Kidney epithelial cell (primary cell): ENCODE measurements at regions not wholly inside any gene's neighbourhood (a gene's known extent, or its start where the extent isn't known, plus 50 kb on each side); places are given as distances from the start of the nearest gene placed in this dataset.

Experiments
- DNase-seq: peaks from one replicate; pipeline ENCODE4 v3.0.0-alpha.2; 2010; ENCODE audit warnings: low read depth
- H3K27me3 ChIP-seq: 2 replicates; pipeline ENCODE4 v1.6.0; 2011; ENCODE audit warnings: low read length; ENCODE audit not compliant: control insufficient read depth, insufficient read depth
- H3K36me3 ChIP-seq: 2 replicates; pipeline ENCODE4 v1.5.1; 2011; ENCODE audit warnings: low read length; ENCODE audit not compliant: control insufficient read depth, insufficient read depth
- H3K4me3 ChIP-seq: 2 replicates; pipeline ENCODE4 v1.5.1; 2011; ENCODE audit warnings: low read depth, mild to moderate bottlenecking, control low read depth, low read length
- TF ChIP-seq, protein P1 (sequence below): IDR thresholded peaks from 2 replicates; pipeline ENCODE4 v1.5.1; 2011; ENCODE audit warnings: mild to moderate bottlenecking, moderate library complexity, low read length, control low read depth, inconsistent platforms; ENCODE audit not compliant: insufficient read depth, poor library complexity, severe bottlenecking

DNA sequence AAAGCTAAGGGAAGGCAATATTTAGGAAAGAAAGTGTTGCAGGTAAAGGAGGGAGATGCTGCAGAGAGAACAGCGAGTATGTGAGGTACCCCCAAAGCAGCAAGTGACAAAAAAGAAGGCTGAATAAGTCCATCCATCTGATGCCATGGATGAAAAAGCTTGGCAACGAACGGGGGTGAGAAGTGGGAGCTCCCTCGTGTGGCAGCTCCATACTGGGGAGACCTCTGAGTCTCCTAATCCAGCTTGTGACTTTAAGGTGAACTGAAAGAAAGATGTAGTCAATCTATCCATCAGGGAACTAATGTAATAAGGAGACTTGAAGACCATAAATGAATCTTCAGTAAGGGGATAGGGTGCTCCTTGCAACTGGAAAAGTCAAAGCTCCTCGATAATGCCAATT is 156.6 kb downstream of the OTOR start:
- TF ChIP-seq, protein P1, sequence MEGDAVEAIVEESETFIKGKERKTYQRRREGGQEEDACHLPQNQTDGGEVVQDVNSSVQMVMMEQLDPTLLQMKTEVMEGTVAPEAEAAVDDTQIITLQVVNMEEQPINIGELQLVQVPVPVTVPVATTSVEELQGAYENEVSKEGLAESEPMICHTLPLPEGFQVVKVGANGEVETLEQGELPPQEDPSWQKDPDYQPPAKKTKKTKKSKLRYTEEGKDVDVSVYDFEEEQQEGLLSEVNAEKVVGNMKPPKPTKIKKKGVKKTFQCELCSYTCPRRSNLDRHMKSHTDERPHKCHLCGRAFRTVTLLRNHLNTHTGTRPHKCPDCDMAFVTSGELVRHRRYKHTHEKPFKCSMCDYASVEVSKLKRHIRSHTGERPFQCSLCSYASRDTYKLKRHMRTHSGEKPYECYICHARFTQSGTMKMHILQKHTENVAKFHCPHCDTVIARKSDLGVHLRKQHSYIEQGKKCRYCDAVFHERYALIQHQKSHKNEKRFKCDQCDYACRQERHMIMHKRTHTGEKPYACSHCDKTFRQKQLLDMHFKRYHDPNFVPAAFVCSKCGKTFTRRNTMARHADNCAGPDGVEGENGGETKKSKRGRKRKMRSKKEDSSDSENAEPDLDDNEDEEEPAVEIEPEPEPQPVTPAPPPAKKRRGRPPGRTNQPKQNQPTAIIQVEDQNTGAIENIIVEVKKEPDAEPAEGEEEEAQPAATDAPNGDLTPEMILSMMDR: no peak
- H3K36me3 ChIP-seq: no peaks in the 10 kb centered on the region
- DNase-seq: no peak
- no peaks in the 10 kb centered on the region for H3K27me3 ChIP-seq
- H3K4me3 ChIP-seq: no peak overlapping the region

DNA sequence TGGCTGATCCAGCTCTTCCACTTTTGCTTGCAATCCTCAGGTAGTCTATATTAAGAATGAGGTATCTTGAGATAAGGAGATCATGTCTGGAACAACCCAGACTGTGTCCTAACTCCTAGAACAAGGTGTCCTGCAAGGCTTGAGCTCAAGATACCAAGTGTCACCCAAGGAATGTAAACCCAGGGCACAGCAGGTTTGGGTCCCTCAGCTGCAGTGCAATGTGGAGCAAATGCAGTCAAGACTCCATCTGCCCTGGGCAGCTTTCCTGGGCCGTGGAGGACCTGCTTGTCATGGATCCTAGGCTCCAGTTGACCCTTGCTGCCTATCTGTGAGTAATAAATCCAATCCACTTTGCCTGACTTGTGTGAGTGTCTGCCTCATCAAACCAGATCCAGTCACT is 166.1 kb downstream of the OTOR start:
- TF ChIP-seq, protein P1: no peak
- DNase-seq: no peak
- Histone ChIP-seq H3K36me3 (no peaks in the 10 kb centered on the region), H3K27me3 (no peaks in the 10 kb centered on the region), H3K4me3 (no peak overlapping the region)

DNA sequence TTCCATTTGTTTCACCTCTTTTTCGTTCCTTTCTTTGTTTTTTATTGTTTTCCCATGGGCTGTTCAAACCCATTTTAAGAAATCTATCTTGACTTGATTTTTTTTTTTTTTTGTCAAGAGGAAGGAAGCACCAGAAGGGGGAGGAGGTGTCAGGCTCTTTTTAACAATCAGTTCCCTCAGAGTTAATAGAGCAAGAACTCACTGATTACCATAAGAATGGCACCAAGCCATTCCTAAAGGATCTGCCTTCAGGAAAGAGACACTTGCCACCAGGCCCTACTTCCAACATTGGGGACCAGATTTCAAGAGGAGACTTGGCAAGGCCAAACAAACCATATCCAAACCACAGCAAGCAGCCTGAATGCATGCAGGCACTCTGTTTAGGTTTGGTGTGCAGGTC is 168.0 kb downstream of the OTOR start:
- no peak overlapping the region for H3K4me3 ChIP-seq
- DNase-seq: no peak

DNA sequence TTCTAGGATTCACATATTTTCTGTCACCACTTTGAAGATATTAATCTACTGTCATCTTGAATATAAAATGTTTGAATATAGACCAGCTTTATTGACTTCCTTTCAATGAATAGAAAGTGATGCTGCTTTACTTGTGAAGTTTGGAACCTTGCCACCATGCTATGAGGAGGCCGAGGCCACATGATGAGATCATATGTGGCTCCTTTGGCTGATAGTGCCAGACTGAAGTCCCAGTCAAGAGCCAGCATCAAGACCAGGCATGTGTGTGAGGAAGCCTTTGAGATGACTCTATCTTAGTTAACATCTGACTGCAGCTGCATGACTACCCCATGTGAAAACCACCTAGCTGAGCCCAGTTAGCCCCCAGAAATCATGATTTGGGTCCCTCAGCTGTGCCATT is 169.5 kb downstream of the OTOR start:
- H3K27me3 ChIP-seq: no peaks in the 10 kb centered on the region
- H3K36me3 ChIP-seq: no peaks in the 10 kb centered on the region
- no peak overlapping the region for H3K4me3 ChIP-seq
- TF ChIP-seq, protein P1: no peak
- no peak for DNase-seq

More for the DNA sequence above, 168.0 kb downstream of the OTOR start:
- Histone ChIP-seq H3K27me3 (no peaks in the 10 kb centered on the region), H3K36me3 (no peaks in the 10 kb centered on the region)
- TF ChIP-seq, protein P1: no peak

DNA sequence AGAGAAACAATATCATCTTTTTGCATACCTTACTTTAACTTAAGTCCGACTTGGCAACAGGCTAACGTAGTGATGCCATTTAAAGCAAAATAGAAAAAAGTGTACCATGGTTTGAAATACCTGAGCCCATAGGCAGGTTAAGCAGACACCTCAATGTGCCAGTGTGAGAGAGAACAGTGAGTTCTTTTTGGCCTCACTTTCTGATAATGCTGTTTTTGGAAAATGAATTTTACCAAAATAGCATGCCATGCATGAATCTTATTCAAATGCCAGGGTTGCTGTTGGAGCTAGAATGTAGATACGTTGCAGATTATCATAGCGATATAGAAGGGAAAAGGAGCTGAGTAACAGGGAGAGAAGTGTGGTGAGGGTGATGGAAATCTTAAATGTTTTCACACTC is 170.2 kb downstream of the OTOR start:
- DNase-seq: no peak
- TF ChIP-seq, protein P1: no peak

DNA sequence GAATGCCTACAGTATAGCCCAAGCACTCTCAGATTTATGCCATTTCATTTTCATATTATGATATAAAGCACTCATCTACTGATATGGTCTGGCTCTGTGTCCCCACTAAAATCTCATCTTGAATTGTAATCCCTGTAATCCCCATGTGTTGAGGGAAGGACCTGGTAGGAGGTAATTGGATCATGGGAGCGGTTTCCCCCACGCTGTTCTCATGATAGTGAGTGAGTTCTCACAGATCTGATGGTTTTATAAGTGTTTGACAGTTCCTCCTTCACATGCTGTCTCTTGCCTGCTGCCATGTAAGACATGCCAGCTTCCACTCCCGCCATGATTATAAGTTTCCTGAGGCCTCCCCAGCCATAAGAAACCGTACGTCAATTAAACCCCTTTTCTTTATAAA is 171.7 kb downstream of the OTOR start:
- TF ChIP-seq, protein P1: no peak
- Histone ChIP-seq H3K36me3 (no peaks in the 10 kb centered on the region), H3K4me3 (no peak overlapping the region), H3K27me3 (no peaks in the 10 kb centered on the region)
- DNase-seq: no peak

More for the DNA sequence above, 170.2 kb downstream of the OTOR start:
- no peaks in the 10 kb centered on the region for H3K36me3 ChIP-seq
- H3K27me3 ChIP-seq: no peaks in the 10 kb centered on the region
- no peak overlapping the region for H3K4me3 ChIP-seq
